ENCODE measurements at regions not wholly inside any gene's neighbourhood (a gene's known extent, or its start where the extent isn't known, plus 50 kb on each side); places are given as distances from the start of the nearest gene placed in this dataset.
A peak's percentile ranks its signal among the peaks of the same experiment; 100 is the strongest.

GRCh38 chr12:125683748-125684381 is 618.6 kb downstream of the AACS start (continued):
- no peak for TF ChIP-seq PHF8 (conservative IDR thresholded peaks at IDR 0.05; ENCODE audit: low read depth, low read length)
- TF ChIP-seq SIRT6 (IDR thresholded peaks at IDR 0.05; ENCODE audit: low read length), result no peak
- no peak for TF ChIP-seq NANOG (IDR thresholded peaks at IDR 0.05; ENCODE audit: insufficient read depth, low read depth, low read length, poor library complexity, severe bottlenecking)
- no peak for TF ChIP-seq BRCA1 (IDR thresholded peaks at IDR 0.05; ENCODE audit: low read depth, low read length)
- peak; percentile 38 for TF ChIP-seq TAF7 (optimal IDR thresholded peaks at IDR 0.05; ENCODE audit: borderline replicate concordance, low read depth, low read length)
- TF ChIP-seq RFX5 (IDR thresholded peaks at IDR 0.05; ENCODE audit: borderline replicate concordance, low read depth, low read length), result no peak
- TF ChIP-seq YY1 (IDR thresholded peaks at IDR 0.05; ENCODE audit: low read depth, low read length), result peak; percentile 78; the same call in 1 of the 2 replicates
- no peak for TF ChIP-seq CBX5 (IDR thresholded peaks at IDR 0.05; ENCODE audit: low read depth, low read length)
- no peak for TF ChIP-seq EZH2 (IDR thresholded peaks at IDR 0.05; ENCODE audit: low read depth, low read length, severe bottlenecking)
- TF ChIP-seq POLR2A (IDR thresholded peaks at IDR 0.05; ENCODE audit: control extremely low read depth in 1 of 2, low read depth in 2 of 2, low read length in 2 of 2), result no peak
- no peak for TF ChIP-seq ASH2L (IDR thresholded peaks at IDR 0.05; ENCODE audit: low read length)
- no peak for TF ChIP-seq GTF2F1 (IDR thresholded peaks at IDR 0.05; ENCODE audit: borderline replicate concordance, low read depth, low read length)
- TF ChIP-seq RNF2 (IDR thresholded peaks at IDR 0.05; ENCODE audit: borderline replicate concordance, low read depth, low read length, missing control alignments, poor library complexity, severe bottlenecking), result no peak
- no peak for TF ChIP-seq RXRA (IDR thresholded peaks at IDR 0.05; ENCODE audit: insufficient read depth, low read depth, low read length)
- peak; percentile 97 to 100 (median 98) for TF ChIP-seq CTCF (IDR thresholded peaks at IDR 0.05; ENCODE audit: control extremely low read depth in 1 of 3, insufficient read depth in 1 of 3, low read depth in 1 of 3, low read length in 3 of 3)
- no peak for TF ChIP-seq ZNF274 (IDR thresholded peaks at IDR 0.05; ENCODE audit: borderline replicate concordance, extremely low read depth, low read length)
- no peak for TF ChIP-seq BCL11A (IDR thresholded peaks at IDR 0.05; ENCODE audit: low read depth in 2 of 2, low read length in 2 of 2)
- TF ChIP-seq BACH1 (IDR thresholded peaks at IDR 0.05; ENCODE audit: low read length), result no peak
- TF ChIP-seq SIX5 (IDR thresholded peaks at IDR 0.05; ENCODE audit: low read depth, low read length), result no peak
- no peak; the same call in 1 of the 2 replicates for TF ChIP-seq MAFK (IDR thresholded peaks at IDR 0.05; ENCODE audit: low read depth, low read length)
- no peak for TF ChIP-seq JUN (IDR thresholded peaks at IDR 0.05; ENCODE audit: low read depth, low read length)
- TF ChIP-seq GABPA (IDR thresholded peaks at IDR 0.05; ENCODE audit: borderline replicate concordance, insufficient read depth, low read length), result peak; percentile 69; the same call in 1 of the 2 replicates
- no peak for TF ChIP-seq KDM4A (IDR thresholded peaks at IDR 0.05; ENCODE audit: low read depth, low read length, severe bottlenecking)
